ENCODE measurements at regions not wholly inside any gene's neighbourhood (a gene's known extent, or its start where the extent isn't known, plus 50 kb on each side); places are given as distances from the start of the nearest gene placed in this dataset.

DNA sequence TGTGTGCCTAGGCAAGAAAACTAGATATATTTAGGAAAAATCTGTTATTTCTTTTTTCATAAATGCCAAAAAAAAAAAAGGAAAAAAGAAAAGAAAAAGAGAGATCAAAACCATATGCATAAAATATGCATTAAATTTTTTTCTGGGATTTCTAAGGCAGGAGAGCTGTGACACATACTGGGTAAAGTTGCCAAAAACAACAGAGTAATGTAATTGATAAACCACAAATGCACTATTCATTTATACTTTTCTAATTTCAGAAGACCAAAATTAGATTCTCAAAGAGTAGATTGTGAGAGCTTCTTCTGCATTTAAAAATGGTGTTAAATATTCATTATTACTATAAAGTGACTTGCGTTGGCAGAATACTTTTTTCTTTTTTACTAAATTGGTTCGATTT lies 673.8 kb upstream of the MGAT4C start:
- H3K27ac Mint-ChIP-seq: no peak overlapping the region
- no peak for DNase-seq (ENCODE audit: low spot score)
- H3K27me3 Mint-ChIP-seq (ENCODE audit: low read depth): no peaks in the 10 kb centered on the region
- peaks cover 4% of the 10 kb centered on the region for H3K9me3 Mint-ChIP-seq
- no peaks in the 10 kb centered on the region for H3K36me3 Mint-ChIP-seq (ENCODE audit: low read depth)
- no peaks in the 10 kb centered on the region for H3K4me1 Mint-ChIP-seq (ENCODE audit: low read depth)
- H3K4me3 Mint-ChIP-seq: no peak overlapping the region

DNA sequence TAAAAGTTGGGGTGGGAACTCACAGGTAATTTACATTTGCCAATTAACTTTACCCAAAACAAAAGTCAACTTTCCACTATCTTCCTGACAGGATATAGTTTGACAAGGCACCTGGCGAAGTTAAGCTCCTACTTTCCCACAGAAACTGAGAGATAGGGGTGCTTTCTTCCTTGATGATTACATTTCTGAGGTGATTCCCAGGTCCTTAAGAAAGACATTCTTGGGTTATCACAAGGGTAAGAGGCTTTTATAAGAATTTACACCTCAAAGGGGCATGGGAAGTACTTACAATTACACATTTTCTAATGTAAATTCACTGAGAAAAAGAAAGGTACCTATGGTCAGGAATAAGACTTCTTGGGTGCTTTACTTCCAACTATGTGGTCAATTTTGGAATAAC lies 660.9 kb upstream of the MGAT4C start:
- Mint-ChIP-seq H3K36me3 (ENCODE audit: low read depth) (no peaks in the 10 kb centered on the region), H3K9me3 (peaks cover 11% of the 10 kb centered on the region), H3K27me3 (ENCODE audit: low read depth) (no peaks in the 10 kb centered on the region), H3K27ac (no peak overlapping the region), H3K4me1 (ENCODE audit: low read depth) (no peaks in the 10 kb centered on the region), H3K4me3 (no peak overlapping the region)
- no peak for DNase-seq (ENCODE audit: low spot score)

DNA sequence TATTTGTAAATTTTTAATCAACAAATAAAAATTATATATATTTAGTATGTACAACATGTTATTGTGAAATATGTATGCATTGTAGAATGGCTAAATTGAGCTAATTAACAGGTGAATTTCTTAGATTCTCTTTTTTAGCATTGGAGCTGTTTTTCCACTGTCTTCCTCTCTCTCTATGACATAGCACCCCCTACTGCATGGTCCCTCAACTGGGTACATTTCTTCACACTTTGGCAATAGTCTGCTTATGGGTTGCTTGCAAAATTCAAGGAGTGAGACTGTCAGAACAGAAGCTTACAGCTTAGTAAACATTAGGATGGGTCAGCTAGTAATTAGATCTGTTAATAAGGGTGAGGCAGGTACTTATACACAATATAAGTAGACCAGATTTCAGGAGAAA lies 658.5 kb upstream of the MGAT4C start:
- H3K9me3 Mint-ChIP-seq: peaks cover 9% of the 10 kb centered on the region
- H3K4me3 Mint-ChIP-seq: no peak overlapping the region
- no peaks in the 10 kb centered on the region for H3K36me3 Mint-ChIP-seq (ENCODE audit: low read depth)
- H3K27me3 Mint-ChIP-seq (ENCODE audit: low read depth): no peaks in the 10 kb centered on the region
- no peaks in the 10 kb centered on the region for H3K4me1 Mint-ChIP-seq (ENCODE audit: low read depth)
- no peak overlapping the region for H3K27ac Mint-ChIP-seq
- DNase-seq (ENCODE audit: low spot score): no peak

DNA sequence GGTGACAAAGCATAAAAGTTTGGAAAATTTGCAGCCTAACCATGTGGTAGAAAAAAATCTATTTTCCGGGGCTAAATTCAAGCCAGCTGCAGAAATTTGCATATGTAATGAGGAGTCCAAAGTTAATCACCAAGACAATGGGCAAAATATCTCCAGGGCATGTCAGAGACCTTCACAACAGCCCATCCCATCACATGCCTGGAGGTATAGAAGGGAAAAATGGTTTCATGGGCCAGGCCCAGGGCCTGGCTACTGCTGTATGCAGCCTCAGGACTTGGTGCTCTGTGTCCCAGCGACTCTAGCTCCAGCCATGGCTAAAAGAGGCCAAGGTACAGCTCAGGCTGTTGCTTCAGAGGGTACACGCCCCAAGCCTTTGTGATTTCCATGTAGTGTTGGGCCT lies 655.8 kb upstream of the MGAT4C start:
- no peaks in the 10 kb centered on the region for H3K27me3 Mint-ChIP-seq (ENCODE audit: low read depth)
- no peak overlapping the region for H3K4me3 Mint-ChIP-seq
- no peak for DNase-seq (ENCODE audit: low spot score)
- H3K36me3 Mint-ChIP-seq (ENCODE audit: low read depth): no peaks in the 10 kb centered on the region
- H3K4me1 Mint-ChIP-seq (ENCODE audit: low read depth): no peaks in the 10 kb centered on the region
- no peak overlapping the region for H3K27ac Mint-ChIP-seq
- H3K9me3 Mint-ChIP-seq: no peaks in the 10 kb centered on the region

DNA sequence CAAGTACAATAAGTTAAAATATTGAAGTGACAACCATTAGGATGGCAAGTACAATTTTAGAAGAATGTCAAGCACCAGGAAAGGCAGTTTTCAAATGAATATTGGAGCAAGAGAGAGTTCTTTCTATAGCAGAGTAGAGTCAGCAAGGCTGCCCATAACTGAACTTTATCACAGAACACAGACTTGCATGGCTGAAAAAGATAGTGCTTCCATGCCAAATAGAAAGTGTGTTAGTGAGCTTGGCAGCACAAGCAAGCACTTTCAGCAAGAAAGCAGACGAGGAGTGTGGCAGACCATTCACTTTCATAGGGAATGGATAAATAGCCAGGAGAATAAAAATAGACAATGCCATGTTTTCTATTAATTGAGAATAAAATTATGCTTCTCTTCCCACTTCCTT lies 647.0 kb upstream of the MGAT4C start:
- no peak for DNase-seq (ENCODE audit: low spot score)
- no peak overlapping the region for H3K4me3 Mint-ChIP-seq
- no peak overlapping the region for H3K27ac Mint-ChIP-seq
- H3K27me3 Mint-ChIP-seq (ENCODE audit: low read depth): no peaks in the 10 kb centered on the region
- H3K4me1 Mint-ChIP-seq (ENCODE audit: low read depth): no peaks in the 10 kb centered on the region
- H3K9me3 Mint-ChIP-seq: no peaks in the 10 kb centered on the region
- no peaks in the 10 kb centered on the region for H3K36me3 Mint-ChIP-seq (ENCODE audit: low read depth)

DNA sequence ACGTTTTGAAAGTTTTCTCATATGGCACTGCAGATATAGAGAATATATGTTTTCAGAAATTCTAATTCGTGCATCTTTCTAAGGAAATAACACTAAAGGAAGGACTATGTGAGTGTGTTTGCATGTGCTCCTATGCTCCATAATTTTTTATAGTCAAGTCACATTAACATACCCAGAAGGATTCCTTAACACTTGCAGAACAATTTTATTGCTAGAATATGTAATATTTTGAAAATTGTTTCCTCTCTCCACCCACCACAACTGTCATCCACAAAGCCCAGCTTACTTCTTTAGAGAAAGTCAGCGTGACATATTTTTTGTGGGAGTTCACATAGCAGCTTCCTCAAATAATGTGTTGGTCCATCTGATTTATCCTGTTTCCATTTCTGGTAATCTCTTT lies 604.6 kb upstream of the MGAT4C start:
- Mint-ChIP-seq H3K4me1 (ENCODE audit: low read depth) (no peaks in the 10 kb centered on the region), H3K4me3 (no peak overlapping the region), H3K9me3 (peaks cover 10% of the 10 kb centered on the region), H3K27ac (no peak overlapping the region), H3K27me3 (ENCODE audit: low read depth) (no peaks in the 10 kb centered on the region), H3K36me3 (ENCODE audit: low read depth) (no peaks in the 10 kb centered on the region)
- DNase-seq (ENCODE audit: low spot score): no peak

DNA sequence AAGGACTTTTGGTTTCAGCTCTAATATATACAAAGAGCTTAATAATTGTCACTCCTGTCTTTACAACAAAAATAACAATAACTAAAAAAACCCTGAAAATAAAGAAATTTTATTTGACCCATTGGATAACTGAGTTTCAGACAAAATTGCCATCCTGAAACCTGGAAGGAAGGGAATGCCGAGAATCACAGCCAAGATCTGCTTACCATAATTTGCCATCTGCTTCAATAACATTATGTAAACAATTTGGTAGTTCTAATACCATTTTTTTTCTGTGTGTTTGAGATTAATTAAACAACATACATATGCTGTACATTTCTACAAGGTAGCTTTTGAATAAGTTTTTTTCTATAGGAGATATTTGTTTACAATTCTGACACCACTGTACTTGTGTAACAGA lies 596.3 kb upstream of the MGAT4C start:
- H3K27ac Mint-ChIP-seq: no peak overlapping the region
- H3K9me3 Mint-ChIP-seq: peaks cover 3% of the 10 kb centered on the region
- no peak overlapping the region for H3K4me3 Mint-ChIP-seq
- no peaks in the 10 kb centered on the region for H3K4me1 Mint-ChIP-seq (ENCODE audit: low read depth)
- no peaks in the 10 kb centered on the region for H3K36me3 Mint-ChIP-seq (ENCODE audit: low read depth)
- H3K27me3 Mint-ChIP-seq (ENCODE audit: low read depth): no peaks in the 10 kb centered on the region
- no peak for DNase-seq (ENCODE audit: low spot score)

DNA sequence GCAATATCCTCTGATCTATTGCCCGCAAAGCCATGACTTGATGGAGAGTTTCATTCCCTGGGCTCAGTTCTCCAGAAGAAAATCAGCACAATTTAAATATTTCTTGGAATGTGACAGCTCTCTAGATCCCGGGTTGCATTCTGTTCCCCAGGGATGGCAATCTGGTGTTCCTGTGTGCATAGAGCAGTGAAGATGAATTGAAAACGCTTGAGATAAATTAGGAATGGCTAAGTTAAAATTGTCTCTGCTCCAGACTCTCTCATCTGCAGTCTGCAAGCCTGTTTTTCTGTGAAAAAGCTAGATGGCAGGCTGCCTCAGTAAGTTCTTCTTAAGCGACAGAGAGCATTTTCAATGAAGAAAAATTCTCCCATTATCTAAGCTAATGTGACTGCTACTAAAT lies 582.5 kb upstream of the MGAT4C start:
- no peak overlapping the region for H3K27ac Mint-ChIP-seq
- no peaks in the 10 kb centered on the region for H3K36me3 Mint-ChIP-seq (ENCODE audit: low read depth)
- H3K4me1 Mint-ChIP-seq (ENCODE audit: low read depth): no peaks in the 10 kb centered on the region
- H3K27me3 Mint-ChIP-seq (ENCODE audit: low read depth): no peaks in the 10 kb centered on the region
- DNase-seq (ENCODE audit: low spot score): no peak
- H3K4me3 Mint-ChIP-seq: no peak overlapping the region
- peaks cover 16% of the 10 kb centered on the region for H3K9me3 Mint-ChIP-seq

DNA sequence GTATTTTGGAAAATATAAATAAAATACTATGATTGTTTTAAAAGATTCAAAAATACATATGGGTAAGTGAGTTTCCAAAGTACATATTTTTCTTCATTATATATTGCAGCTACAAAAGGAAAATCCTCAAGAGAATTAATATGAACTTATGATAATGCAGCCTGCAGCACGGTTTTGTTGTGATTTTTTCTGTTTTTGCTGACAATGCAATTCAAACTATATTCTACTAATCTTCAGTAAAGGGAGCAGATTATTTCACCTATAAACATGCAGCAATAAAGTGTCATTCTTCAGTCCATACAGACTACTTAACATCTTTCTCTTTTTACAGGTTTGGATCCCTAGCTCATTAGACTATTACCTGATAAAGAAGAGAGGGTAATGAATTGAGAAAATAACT lies 582.1 kb upstream of the MGAT4C start:
- DNase-seq (ENCODE audit: low spot score): no peak
- no peaks in the 10 kb centered on the region for H3K27me3 Mint-ChIP-seq (ENCODE audit: low read depth)
- no peaks in the 10 kb centered on the region for H3K4me1 Mint-ChIP-seq (ENCODE audit: low read depth)
- H3K27ac Mint-ChIP-seq: no peak overlapping the region
- no peaks in the 10 kb centered on the region for H3K36me3 Mint-ChIP-seq (ENCODE audit: low read depth)
- H3K4me3 Mint-ChIP-seq: no peak overlapping the region
- peaks cover 20% of the 10 kb centered on the region for H3K9me3 Mint-ChIP-seq

DNA sequence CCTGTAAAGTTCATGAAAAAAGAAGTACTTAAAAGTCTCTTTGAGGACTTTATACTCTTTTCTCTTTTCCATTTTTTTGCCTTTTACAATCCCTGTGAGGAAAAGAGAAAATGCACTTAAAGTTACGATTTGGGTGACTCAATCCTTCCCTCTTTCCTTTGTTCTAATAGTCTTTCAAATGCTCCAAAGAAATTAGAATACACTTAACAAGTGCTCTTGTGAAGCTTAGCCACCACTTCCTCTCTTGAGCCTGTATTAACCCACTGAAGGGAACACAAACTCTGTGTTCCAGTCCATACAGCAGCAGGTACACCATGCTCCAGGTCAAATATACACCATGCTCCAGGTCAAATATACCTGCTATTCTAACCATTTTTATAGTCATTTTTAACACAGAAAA lies 581.1 kb upstream of the MGAT4C start:
- H3K27ac Mint-ChIP-seq: no peak overlapping the region
- H3K4me1 Mint-ChIP-seq (ENCODE audit: low read depth): no peaks in the 10 kb centered on the region
- H3K27me3 Mint-ChIP-seq (ENCODE audit: low read depth): no peaks in the 10 kb centered on the region
- H3K36me3 Mint-ChIP-seq (ENCODE audit: low read depth): no peaks in the 10 kb centered on the region
- no peak overlapping the region for H3K4me3 Mint-ChIP-seq
- H3K9me3 Mint-ChIP-seq: peaks cover 20% of the 10 kb centered on the region
- no peak for DNase-seq (ENCODE audit: low spot score)

DNA sequence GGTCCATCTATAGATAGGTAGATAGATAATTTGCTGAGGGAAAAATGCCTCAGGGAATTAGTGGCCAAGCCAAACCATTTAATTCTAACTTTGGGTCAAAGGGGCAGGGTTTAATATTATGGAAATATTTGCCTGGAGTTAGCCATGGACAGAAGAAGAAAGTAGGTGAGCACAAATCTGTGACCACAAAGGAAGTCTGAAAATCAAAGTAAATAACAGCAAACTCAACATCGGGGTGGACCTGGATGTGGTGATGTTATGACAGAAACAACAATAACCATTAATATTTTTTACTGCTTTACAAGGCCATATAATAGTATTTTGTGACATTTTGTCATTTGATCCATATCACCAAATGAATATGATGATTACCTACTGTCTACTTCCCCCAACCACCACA lies 578.0 kb upstream of the MGAT4C start:
- Mint-ChIP-seq H3K9me3 (peaks cover 22% of the 10 kb centered on the region), H3K4me1 (ENCODE audit: low read depth) (no peaks in the 10 kb centered on the region), H3K4me3 (no peak overlapping the region), H3K27me3 (ENCODE audit: low read depth) (no peaks in the 10 kb centered on the region), H3K27ac (no peak overlapping the region), H3K36me3 (ENCODE audit: low read depth) (no peaks in the 10 kb centered on the region)
- DNase-seq (ENCODE audit: low spot score): no peak

DNA sequence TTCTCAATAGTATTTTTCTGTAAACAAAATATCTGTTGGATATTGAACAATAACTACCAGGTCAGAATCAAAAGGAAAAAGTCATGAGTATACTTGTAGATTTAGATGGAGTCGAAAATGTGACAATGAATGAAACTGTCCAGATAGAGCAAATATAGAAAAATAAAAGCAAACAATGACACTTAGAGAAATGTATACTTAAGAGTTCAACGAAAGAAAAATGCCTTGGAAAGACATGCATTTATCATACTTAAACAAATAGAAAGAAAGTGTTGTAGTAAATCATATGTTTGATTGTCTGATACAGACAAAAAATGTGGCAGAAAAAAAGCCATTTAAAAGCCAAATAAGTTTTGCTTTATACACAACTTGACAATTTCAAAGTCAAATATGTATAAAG lies 571.2 kb upstream of the MGAT4C start:
- peaks cover 19% of the 10 kb centered on the region for H3K9me3 Mint-ChIP-seq
- H3K4me3 Mint-ChIP-seq: no peak overlapping the region
- no peaks in the 10 kb centered on the region for H3K27me3 Mint-ChIP-seq (ENCODE audit: low read depth)
- H3K4me1 Mint-ChIP-seq (ENCODE audit: low read depth): no peaks in the 10 kb centered on the region
- H3K27ac Mint-ChIP-seq: no peak overlapping the region
- DNase-seq (ENCODE audit: low spot score): no peak
- no peaks in the 10 kb centered on the region for H3K36me3 Mint-ChIP-seq (ENCODE audit: low read depth)

DNA sequence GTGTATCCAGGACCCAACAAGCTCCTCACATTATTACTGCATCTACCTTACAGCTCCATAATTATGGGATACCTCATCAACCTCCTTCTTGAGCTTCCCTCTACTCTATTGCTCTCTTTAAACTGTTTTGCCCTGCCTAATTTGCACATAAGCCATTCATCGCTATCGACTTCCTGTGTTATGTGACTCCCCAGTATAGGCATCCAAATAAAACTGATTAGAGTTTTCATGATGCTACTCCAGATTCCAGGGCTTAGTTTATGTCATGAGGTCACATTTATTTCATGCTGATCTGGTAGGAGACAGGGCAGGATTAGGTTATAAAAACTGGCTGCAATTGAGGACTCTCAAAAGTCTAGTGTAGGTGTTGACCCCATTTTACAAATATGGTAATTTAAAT lies 569.9 kb upstream of the MGAT4C start:
- DNase-seq (ENCODE audit: low spot score): no peak
- no peaks in the 10 kb centered on the region for H3K4me1 Mint-ChIP-seq (ENCODE audit: low read depth)
- no peaks in the 10 kb centered on the region for H3K36me3 Mint-ChIP-seq (ENCODE audit: low read depth)
- no peak overlapping the region for H3K4me3 Mint-ChIP-seq
- no peaks in the 10 kb centered on the region for H3K27me3 Mint-ChIP-seq (ENCODE audit: low read depth)
- H3K9me3 Mint-ChIP-seq: peaks cover 20% of the 10 kb centered on the region
- no peak overlapping the region for H3K27ac Mint-ChIP-seq

DNA sequence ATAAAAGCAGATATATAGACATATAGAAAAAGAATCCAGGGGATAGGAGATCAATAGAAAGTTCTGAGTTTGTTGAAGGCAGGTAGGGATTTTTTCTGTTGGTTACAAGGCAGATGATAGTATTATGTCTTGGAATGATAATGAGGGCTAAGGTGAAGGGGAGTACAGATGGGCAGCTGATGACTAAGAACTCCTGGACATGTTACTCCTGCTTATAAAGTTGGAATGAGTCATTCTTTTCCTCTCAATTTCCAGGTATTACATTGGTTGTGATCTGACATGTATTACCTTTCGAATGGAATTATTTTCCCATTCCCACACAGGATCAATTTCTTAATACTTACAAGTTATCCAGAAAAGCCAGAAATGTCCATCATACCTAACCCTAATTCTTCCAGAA lies 545.2 kb upstream of the MGAT4C start:
- no peaks in the 10 kb centered on the region for H3K4me1 Mint-ChIP-seq (ENCODE audit: low read depth)
- H3K9me3 Mint-ChIP-seq: peaks cover 31% of the 10 kb centered on the region
- H3K36me3 Mint-ChIP-seq (ENCODE audit: low read depth): no peaks in the 10 kb centered on the region
- no peak overlapping the region for H3K27ac Mint-ChIP-seq
- no peaks in the 10 kb centered on the region for H3K27me3 Mint-ChIP-seq (ENCODE audit: low read depth)
- H3K4me3 Mint-ChIP-seq: no peak overlapping the region
- DNase-seq (ENCODE audit: low spot score): no peak

DNA sequence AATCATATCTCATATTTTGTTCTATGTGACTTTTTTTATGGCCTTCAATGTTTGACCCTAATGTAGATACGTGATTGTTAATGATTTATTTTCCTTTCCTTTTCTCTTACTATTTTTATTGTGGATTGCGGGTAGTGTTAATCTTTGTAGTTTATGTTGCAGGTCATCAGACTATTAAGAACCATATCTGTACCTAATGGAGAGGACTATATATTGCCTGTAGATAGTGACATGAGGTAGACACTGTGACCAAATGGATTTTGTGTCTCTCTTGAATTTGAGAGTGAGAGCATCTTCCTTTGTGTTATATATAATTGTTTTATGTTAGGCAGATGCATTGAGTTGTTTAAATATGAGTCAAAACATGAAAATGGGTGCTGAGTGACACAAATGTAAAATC lies 543.4 kb upstream of the MGAT4C start:
- no peaks in the 10 kb centered on the region for H3K36me3 Mint-ChIP-seq (ENCODE audit: low read depth)

DNA sequence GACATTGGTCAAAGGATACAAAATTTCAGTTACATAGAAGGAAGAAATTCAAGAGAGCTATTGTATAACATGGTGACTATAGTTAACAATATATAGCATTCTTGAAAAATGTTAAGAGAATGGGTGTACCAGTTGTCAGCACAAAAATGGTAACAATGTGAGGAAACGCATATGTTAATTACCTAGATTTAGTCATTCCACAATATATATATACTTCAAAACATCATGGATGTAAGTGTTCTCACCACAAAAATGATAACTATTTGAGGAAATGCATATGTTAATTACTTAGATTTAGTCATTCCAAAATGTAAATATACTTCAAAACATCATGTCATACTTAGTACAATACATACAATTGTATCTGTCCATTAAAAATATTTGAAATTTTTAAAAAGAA lies 540.4 kb upstream of the MGAT4C start:
- H3K9me3 Mint-ChIP-seq: peaks cover 24% of the 10 kb centered on the region
- H3K36me3 Mint-ChIP-seq (ENCODE audit: low read depth): no peaks in the 10 kb centered on the region
- H3K4me3 Mint-ChIP-seq: no peak overlapping the region
- H3K27ac Mint-ChIP-seq: no peak overlapping the region
- no peaks in the 10 kb centered on the region for H3K27me3 Mint-ChIP-seq (ENCODE audit: low read depth)
- H3K4me1 Mint-ChIP-seq (ENCODE audit: low read depth): no peaks in the 10 kb centered on the region
- no peak for DNase-seq (ENCODE audit: low spot score)

More for the DNA sequence above, 543.4 kb upstream of the MGAT4C start:
- Mint-ChIP-seq H3K27ac (no peak overlapping the region), H3K9me3 (peaks cover 21% of the 10 kb centered on the region), H3K27me3 (ENCODE audit: low read depth) (no peaks in the 10 kb centered on the region), H3K4me3 (no peak overlapping the region), H3K4me1 (ENCODE audit: low read depth) (no peaks in the 10 kb centered on the region)
- no peak for DNase-seq (ENCODE audit: low spot score)

Data from T-helper 2 cell treated with Interferon-gamma antibody and Interleukin-4, amounts not matched to agents 5 μg/mL and 100 μg/mL, for 36 hours (primary cell).